Keratinocyte (primary cell): ENCODE measurements at regions not wholly inside any gene's neighbourhood (a gene's known extent, or its start where the extent isn't known, plus 50 kb on each side); places are given as distances from the start of the nearest gene placed in this dataset.
A peak's percentile ranks its signal among the peaks of the same experiment; 100 is the strongest.

Experiments used
- DNase-seq: peaks from one replicate; pipeline ENCODE4 v3.0.0-alpha.2; 2011; ENCODE audit warnings: low read depth, missing footprints, low spot score
- FAIRE-seq: peaks from 2 replicates; lab custom pipeline; 2011; peaks lifted over from hg19 to GRCh38; lab: Jason Lieb, UNC
- H2AFZ ChIP-seq: 2 replicates; pipeline ENCODE4 v1.6.0; 2012; ENCODE audit warnings: low read length, control low read depth, inconsistent platforms; ENCODE audit not compliant: control insufficient read depth
- H3K27ac ChIP-seq: 2 replicates; pipeline ENCODE4 v1.5.1; 2011; ENCODE audit warnings: low read length; ENCODE audit not compliant: control insufficient read depth, insufficient read depth
- H3K27me3 ChIP-seq: 3 replicates; pipeline ENCODE4 v1.6.0; 2011; ENCODE audit warnings: low read length; ENCODE audit not compliant: control insufficient read depth, insufficient read depth; ENCODE audit errors: extremely low read depth
- H3K36me3 ChIP-seq, 2 experiments: 2 replicates in 1 of 2; 3 replicates in 1 of 2; pipeline ENCODE4 v1.5.1; 2011; ENCODE audit warnings: low read length in 2 of 2, mild to moderate bottlenecking in 1 of 2; ENCODE audit not compliant: control insufficient read depth in 2 of 2, insufficient read depth in 2 of 2; ENCODE audit errors: extremely low read depth in 1 of 2
- H3K4me1 ChIP-seq: 3 replicates; pipeline ENCODE4 v1.5.1; 2011; ENCODE audit warnings: low read length; ENCODE audit not compliant: control insufficient read depth, insufficient read depth; ENCODE audit errors: extremely low read depth
- H3K4me2 ChIP-seq: 3 replicates; pipeline ENCODE4 v1.6.0; 2011; ENCODE audit warnings: low read depth, low read length; ENCODE audit not compliant: control insufficient read depth, insufficient read depth; ENCODE audit errors: extremely low read depth
- H3K4me3 ChIP-seq, 3 experiments: fragments of 200-600 bp in 1 of 3; sonication (generic) in 1 of 3; 2 replicates in 2 of 3; 3 replicates in 1 of 3; pipeline ENCODE4 v1.5.1; 2011 to 2016; ENCODE audit warnings: low read length in 3 of 3, mild to moderate bottlenecking in 3 of 3, control low read depth in 2 of 3, inconsistent platforms in 1 of 3, low read depth in 1 of 3, mixed read lengths in 1 of 3, mixed run types in 1 of 3, moderate library complexity in 1 of 3; ENCODE audit not compliant: control insufficient read depth in 2 of 3, insufficient read depth in 2 of 3; ENCODE audit errors: extremely low read depth in 1 of 3
- H3K79me2 ChIP-seq: 2 replicates; pipeline ENCODE4 v1.6.0; 2012; ENCODE audit warnings: low read length; ENCODE audit not compliant: control insufficient read depth, insufficient read depth
- H3K9ac ChIP-seq: 3 replicates; pipeline ENCODE4 v1.6.0; 2011; ENCODE audit warnings: low read length; ENCODE audit not compliant: control insufficient read depth, insufficient read depth; ENCODE audit errors: extremely low read depth
- H3K9me1 ChIP-seq: 3 replicates; pipeline ENCODE4 v1.6.0; 2011; ENCODE audit warnings: low read length; ENCODE audit not compliant: control insufficient read depth, insufficient read depth; ENCODE audit errors: extremely low read depth
- H3K9me3 ChIP-seq: 2 replicates; pipeline ENCODE4 v1.5.1; 2012; ENCODE audit warnings: low read depth, low read length; ENCODE audit not compliant: control insufficient read depth
- H4K20me1 ChIP-seq: 3 replicates; pipeline ENCODE4 v1.6.0; 2011; ENCODE audit warnings: low read length; ENCODE audit not compliant: control insufficient read depth, insufficient read depth; ENCODE audit errors: extremely low read depth
- EZH2 ChIP-seq: IDR thresholded peaks from one replicate; pipeline ENCODE4 v1.6.1; 2012; ENCODE audit warnings: inconsistent platforms, mild to moderate bottlenecking, low read length, moderate library complexity
- dilution Hi-C: fragments of 300-500 bp; cut with MboI; formaldehyde crosslinking; loops from one replicate; pipeline ENCODE4 v1.7.0; 2020; ENCODE audit warnings: low sequenced_read_pairs; ENCODE audit not compliant: extremely low pct_ligation_motif_present
- TF ChIP-seq, protein P1 (sequence below), 3 experiments: IDR thresholded peaks in 1 of 3; conservative IDR thresholded peaks in 1 of 3; optimal IDR thresholded peaks in 1 of 3; 2 replicates in 2 of 3; 3 replicates in 1 of 3; pipeline versions ENCODE3 to v1.5.1; 2011; ENCODE audit warnings: low read length in 3 of 3, mild to moderate bottlenecking in 3 of 3, moderate library complexity in 2 of 3, control low read depth in 1 of 3, inconsistent platforms in 1 of 3; ENCODE audit not compliant: insufficient read depth in 2 of 3; ENCODE audit errors: extremely low read depth in 1 of 3

DNA sequence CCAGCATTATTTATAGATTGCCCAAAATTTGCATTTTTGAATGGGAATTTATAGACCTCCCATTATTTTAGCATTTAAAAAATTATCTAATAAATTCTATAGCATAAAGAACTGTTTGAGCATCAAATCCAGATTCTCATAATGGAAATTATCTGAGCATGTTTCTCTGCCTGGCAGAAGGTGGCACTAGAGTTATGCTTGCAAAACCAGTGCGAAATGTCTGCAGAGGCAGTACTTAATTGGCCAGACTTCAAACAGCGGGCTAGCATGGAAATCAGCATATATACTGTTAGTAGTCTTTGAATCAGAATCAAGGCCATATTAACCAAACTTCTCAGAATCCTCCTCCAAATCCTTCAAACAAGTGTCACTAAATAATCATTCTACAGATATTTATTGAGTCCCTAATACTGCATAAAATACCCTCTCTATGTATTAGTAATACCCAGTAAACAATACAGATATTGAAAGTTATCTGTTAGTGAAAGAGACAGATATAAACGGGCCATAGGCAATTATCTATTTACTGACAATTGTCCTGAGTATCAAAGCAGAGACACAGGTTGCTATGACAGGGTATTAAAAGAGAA is 78.7 kb upstream of the DCLK2 start:
- no peak overlapping the region for H3K4me2 ChIP-seq
- no peak overlapping the region for H3K9ac ChIP-seq
- no peak overlapping the region for H3K4me3 ChIP-seq
- H2AFZ ChIP-seq, result no peak overlapping the region
- FAIRE-seq (peak; percentile 90), DNase-seq (no peak)
- dilution Hi-C loops, result loop anchor here (25.0 kb wide), 1 partner anchor 213 kb away; no protein-coding TSS in a partner anchor
- no peaks in the 10 kb centered on the region for H3K27me3 ChIP-seq
- peaks cover 9% of the 10 kb centered on the region for H3K4me1 ChIP-seq
- no peaks in the 10 kb centered on the region for H3K9me3 ChIP-seq
- no peaks in the 10 kb centered on the region for H3K36me3 ChIP-seq
- H3K79me2 ChIP-seq, result no peaks in the 10 kb centered on the region
- H4K20me1 ChIP-seq, result no peaks in the 10 kb centered on the region
- no peaks in the 10 kb centered on the region for H3K9me1 ChIP-seq
- no peak overlapping the region for H3K27ac ChIP-seq
- TF ChIP-seq, protein P1, sequence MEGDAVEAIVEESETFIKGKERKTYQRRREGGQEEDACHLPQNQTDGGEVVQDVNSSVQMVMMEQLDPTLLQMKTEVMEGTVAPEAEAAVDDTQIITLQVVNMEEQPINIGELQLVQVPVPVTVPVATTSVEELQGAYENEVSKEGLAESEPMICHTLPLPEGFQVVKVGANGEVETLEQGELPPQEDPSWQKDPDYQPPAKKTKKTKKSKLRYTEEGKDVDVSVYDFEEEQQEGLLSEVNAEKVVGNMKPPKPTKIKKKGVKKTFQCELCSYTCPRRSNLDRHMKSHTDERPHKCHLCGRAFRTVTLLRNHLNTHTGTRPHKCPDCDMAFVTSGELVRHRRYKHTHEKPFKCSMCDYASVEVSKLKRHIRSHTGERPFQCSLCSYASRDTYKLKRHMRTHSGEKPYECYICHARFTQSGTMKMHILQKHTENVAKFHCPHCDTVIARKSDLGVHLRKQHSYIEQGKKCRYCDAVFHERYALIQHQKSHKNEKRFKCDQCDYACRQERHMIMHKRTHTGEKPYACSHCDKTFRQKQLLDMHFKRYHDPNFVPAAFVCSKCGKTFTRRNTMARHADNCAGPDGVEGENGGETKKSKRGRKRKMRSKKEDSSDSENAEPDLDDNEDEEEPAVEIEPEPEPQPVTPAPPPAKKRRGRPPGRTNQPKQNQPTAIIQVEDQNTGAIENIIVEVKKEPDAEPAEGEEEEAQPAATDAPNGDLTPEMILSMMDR (optimal IDR thresholded peaks at IDR 0.05 in 1 of 3, IDR thresholded peaks at IDR 0.05 in 1 of 3, conservative IDR thresholded peaks at IDR 0.05 in 1 of 3; ENCODE audit: extremely low read depth in 1 of 3, insufficient read depth in 2 of 3, low read length in 3 of 3), result peak; percentile 67 to 74 (median 69)
- no peak for TF ChIP-seq EZH2

DNA sequence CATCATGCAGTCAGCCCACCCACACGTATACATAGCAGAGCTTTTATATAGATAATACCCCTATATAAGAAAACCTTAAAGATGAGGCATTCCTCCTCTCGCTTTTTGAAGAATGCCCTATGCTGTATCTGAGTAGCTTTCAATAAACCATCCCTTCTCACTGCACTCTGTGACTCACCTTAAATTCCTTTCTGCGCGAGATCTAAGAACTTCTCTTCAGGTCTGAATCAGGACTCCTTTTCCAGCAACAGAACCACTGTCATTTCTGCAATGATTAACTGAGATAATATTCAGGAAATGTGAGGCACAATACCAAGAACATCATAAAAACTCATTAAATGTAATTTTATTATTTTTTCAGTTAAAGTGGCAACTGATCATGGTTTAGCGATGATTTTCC is 76.4 kb upstream of the DCLK2 start:
- Histone ChIP-seq H3K9me1 (no peaks in the 10 kb centered on the region), H3K36me3 (no peaks in the 10 kb centered on the region), H3K27ac (no peak overlapping the region), H3K79me2 (no peaks in the 10 kb centered on the region), H2AFZ (no peak overlapping the region), H3K4me3 (no peak overlapping the region), H3K4me2 (no peak overlapping the region), H3K9me3 (no peaks in the 10 kb centered on the region), H3K27me3 (no peaks in the 10 kb centered on the region), H4K20me1 (no peaks in the 10 kb centered on the region), H3K4me1 (peaks cover 9% of the 10 kb centered on the region), H3K9ac (no peak overlapping the region)
- dilution Hi-C loops, result loop anchor here (25.0 kb wide), 1 partner anchor 210 kb away; no protein-coding TSS in a partner anchor
- DNase-seq (no peak), FAIRE-seq (no peak)
- TF ChIP-seq EZH2, result no peak
- TF ChIP-seq, protein P1 (optimal IDR thresholded peaks at IDR 0.05 in 1 of 3, IDR thresholded peaks at IDR 0.05 in 1 of 3, conservative IDR thresholded peaks at IDR 0.05 in 1 of 3; ENCODE audit: extremely low read depth in 1 of 3, insufficient read depth in 2 of 3, low read length in 3 of 3), result no peak
